IPS DF 6.9 (cell line): ENCODE measurements at regions not wholly inside any gene's neighbourhood (a gene's known extent, or its start where the extent isn't known, plus 50 kb on each side); places are given as distances from the start of the nearest gene placed in this dataset.

Experiments
- DNase-seq: peaks from one replicate; pipeline ENCODE4 v3.0.0-alpha.2; 2013; ENCODE audit warnings: low read depth, low spot score
- H3K27ac ChIP-seq: one replicate; pipeline ENCODE4 v1.5.1; 2013; ENCODE audit warnings: low read length, control low read depth
- H3K27me3 ChIP-seq: 2 replicates; pipeline ENCODE4 v1.6.1; 2013; ENCODE audit warnings: mild to moderate bottlenecking, low read length; ENCODE audit not compliant: control insufficient read depth, insufficient read depth
- H3K36me3 ChIP-seq: 2 replicates; pipeline ENCODE4 v1.6.1; 2013; ENCODE audit warnings: low read length; ENCODE audit not compliant: control insufficient read depth, insufficient read depth
- H3K4me1 ChIP-seq: 2 replicates; pipeline ENCODE4 v1.6.1; 2013; ENCODE audit warnings: low read length; ENCODE audit not compliant: control insufficient read depth, insufficient read depth
- H3K4me3 ChIP-seq: 2 replicates; pipeline ENCODE4 v1.5.1; 2013; ENCODE audit warnings: mild to moderate bottlenecking, low read length
- H3K9me3 ChIP-seq: 2 replicates; pipeline ENCODE4 v1.6.1; 2013; ENCODE audit warnings: low read length, inconsistent platforms; ENCODE audit not compliant: control insufficient read depth, insufficient read depth
- WGBS: extraction: QIAGEN DNeasy Blood & Tissue Kit; methylation state at CpG from one replicate; pipeline ENCODE4 v1.1.7; 2013; ENCODE audit warnings: mixed read lengths, missing lambda C conversion rate; ENCODE audit not compliant: insufficient read length, insufficient coverage; 5-methylcytosine and 5-hydroxymethylcytosine counted together

DNA sequence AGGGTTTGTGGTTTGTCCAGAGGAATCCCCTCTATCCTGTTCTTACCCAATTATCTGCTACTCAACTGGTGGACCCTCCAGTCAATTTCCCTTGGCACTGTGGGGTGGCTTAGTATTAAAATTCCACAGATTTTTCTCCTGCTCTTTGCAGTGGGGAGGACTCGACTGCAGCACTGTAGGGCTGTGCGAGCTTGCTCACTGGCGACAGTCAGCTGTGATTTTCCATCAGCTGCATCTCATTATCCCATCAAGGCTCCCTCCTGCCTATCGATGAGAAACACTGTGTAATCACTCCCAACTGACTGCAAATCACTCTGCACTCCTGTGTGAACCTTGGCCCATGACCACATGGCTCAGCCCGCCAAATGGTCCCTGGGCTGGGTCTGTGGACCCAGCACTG, 90.5 kb upstream of the MAF start:
- Histone ChIP-seq H3K9me3 (no peaks in the 10 kb centered on the region; the same call in 1 of the 2 replicates), H3K27ac (no peak overlapping the region), H3K36me3 (no peaks in the 10 kb centered on the region), H3K4me1 (no peaks in the 10 kb centered on the region), H3K4me3 (no peak overlapping the region), H3K27me3 (no peaks in the 10 kb centered on the region)
- whole genome bisulfite sequencing: no CpG with 5 or more reads among the region's 5 CpGs
- no peak for DNase-seq

DNA sequence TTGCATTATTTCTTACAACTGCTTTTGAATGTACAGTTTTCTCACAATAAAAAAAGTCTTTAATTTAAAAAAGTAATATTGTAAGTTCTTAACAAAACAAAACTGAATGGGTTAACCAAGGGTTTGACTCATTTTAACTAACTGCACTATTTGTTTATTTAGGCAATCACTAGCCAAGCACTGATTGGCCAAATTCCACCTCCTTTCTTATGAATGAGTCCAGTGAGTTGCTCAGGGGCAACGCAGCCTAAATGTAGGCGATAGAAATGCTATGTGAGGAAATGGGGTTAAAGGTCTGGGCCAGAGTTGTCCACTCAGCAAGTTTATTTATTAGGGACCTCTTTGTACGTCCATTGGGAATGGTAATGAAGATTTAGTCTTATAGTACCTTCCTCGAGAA, 89.6 kb upstream of the MAF start:
- no peak overlapping the region for H3K4me3 ChIP-seq
- no peak overlapping the region for H3K27ac ChIP-seq
- H3K27me3 ChIP-seq: no peaks in the 10 kb centered on the region
- WGBS: no CpG with 5 or more reads among the region's 4 CpGs
- DNase-seq: no peak
- H3K36me3 ChIP-seq: no peaks in the 10 kb centered on the region
- H3K9me3 ChIP-seq: no peaks in the 10 kb centered on the region; the same call in 1 of the 2 replicates
- H3K4me1 ChIP-seq: no peaks in the 10 kb centered on the region

DNA sequence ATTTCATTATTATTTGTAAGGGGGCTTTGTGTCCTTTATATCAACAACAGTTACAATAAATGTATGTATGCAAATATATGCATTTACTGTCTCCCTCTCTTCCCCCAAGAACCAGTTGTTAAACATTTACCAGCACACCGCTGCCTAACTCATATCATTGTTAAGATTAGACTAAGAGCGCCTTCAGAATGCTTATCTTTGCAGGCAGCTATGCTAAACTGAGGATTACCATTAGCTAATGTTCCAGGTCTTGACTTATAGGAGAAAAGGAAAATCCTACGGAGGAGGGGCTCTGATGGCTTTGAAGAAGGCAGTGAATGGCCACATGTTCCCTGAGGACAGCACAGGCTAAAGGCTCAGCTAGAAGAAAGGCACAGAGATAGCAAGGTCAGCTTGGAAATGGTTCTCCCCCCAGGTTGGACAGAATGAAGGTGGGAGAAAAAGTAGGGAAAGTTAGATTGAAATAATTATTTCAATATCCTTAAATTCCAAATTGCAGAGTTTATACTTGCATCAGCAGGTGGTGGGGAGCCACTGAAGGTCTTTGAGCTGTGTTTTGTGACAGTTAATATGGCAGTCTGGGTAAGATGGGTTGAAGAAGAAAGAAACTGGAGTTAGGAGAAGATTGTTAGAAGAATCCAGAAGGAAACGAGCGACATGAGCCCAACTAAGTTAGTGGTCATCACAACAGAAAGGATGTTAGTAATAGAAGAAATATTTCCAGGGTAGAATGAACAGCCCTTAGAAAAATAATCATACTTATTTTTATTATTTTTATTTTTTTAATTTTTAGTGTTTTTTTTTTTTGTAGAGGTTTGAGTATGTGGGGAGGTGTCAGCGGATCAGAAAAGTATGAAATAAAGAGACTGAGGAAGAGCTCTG, 87.0 kb upstream of the MAF start:
- no peaks in the 10 kb centered on the region for H3K27me3 ChIP-seq
- WGBS: no CpG with 5 or more reads among the region's 6 CpGs
- H3K4me1 ChIP-seq: no peaks in the 10 kb centered on the region
- no peaks in the 10 kb centered on the region; the same call in 1 of the 2 replicates for H3K9me3 ChIP-seq
- DNase-seq: no peak
- H3K27ac ChIP-seq: no peak overlapping the region
- no peak overlapping the region for H3K4me3 ChIP-seq
- no peaks in the 10 kb centered on the region for H3K36me3 ChIP-seq

DNA sequence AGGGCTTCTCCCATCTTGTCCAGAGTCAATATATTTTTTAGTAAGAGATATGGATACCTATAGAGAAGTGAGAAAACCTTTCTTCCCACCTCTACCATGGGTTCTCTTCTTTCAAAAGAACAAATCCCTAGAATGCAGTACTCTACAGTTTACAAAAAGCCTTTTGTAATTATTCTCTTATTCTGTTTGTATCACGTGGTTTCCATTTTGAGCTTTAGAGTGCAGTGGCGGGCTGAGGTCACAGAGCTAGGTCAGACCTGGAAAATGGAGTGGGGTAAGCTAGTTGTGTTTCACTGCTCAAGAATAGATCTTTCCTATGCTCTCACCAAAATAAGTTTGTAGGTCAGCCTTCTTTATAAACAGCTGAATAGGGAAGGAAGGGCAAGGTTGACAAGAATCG, 85.3 kb upstream of the MAF start:
- DNase-seq: no peak
- H3K4me3 ChIP-seq: no peak overlapping the region
- no CpG with 5 or more reads among the region's 3 CpGs for WGBS
- no peaks in the 10 kb centered on the region for H3K4me1 ChIP-seq
- H3K36me3 ChIP-seq: no peaks in the 10 kb centered on the region
- H3K27me3 ChIP-seq: no peaks in the 10 kb centered on the region
- H3K27ac ChIP-seq: no peak overlapping the region
- H3K9me3 ChIP-seq: no peaks in the 10 kb centered on the region

DNA sequence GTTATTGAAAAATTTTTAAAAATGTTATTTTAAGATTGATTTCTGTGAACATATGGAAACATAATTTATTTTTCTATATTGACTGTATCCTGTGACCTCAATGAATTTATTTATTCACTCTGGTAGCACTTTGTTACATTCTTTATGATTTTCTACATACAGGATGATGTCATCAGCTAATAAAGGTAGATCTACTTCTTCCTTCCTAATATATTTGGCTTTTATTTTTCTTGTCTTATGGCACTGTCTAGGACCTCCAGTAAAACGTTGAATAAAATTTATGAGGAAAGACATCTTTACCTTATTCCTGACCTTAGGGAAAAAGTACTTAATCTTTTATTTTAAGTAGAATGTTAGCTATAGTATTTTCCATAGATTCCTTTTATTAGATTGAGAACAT, 78.8 kb upstream of the MAF start:
- no peaks in the 10 kb centered on the region for H3K27me3 ChIP-seq
- DNase-seq: no peak
- H3K36me3 ChIP-seq: no peaks in the 10 kb centered on the region
- H3K4me3 ChIP-seq: no peak overlapping the region
- no peak overlapping the region for H3K27ac ChIP-seq
- no peaks in the 10 kb centered on the region for H3K4me1 ChIP-seq
- no CpG with 5 or more reads among the region's 1 CpG for WGBS
- no peaks in the 10 kb centered on the region for H3K9me3 ChIP-seq

DNA sequence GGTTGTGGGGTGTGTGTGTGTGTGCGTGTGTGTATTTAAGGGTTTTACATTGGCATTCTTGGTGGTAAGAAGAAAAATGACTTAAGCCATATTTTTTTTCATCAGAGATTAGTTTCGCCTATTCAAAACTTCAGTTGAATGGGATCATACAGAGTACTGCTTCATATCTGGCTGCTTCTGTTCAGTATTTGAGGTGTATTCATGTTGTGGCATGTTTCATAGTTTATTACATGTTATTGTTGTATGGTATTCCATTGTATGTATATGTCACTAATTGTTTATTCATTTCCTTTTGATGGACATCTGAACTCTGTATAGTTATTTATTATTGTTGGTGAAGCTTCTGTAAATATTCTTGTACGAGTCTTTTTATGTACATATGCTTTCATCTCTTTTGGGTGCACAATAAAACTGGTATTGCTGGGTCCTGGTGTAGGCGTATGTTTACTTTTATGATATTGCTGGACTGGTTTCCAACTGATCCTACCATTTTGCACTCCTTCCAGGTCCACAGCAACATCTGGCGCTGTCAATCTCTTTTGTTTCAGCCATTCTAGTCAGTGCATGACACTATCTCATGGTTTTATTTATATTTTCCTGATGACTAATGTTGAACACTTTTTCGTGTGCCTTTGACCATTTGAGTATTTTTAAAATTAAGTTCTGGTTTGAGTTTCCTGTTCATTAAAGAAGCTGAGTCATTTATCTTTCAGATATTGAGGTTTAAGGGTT, 77.4 kb upstream of the MAF start:
- Histone ChIP-seq H3K4me1 (no peaks in the 10 kb centered on the region), H3K9me3 (no peaks in the 10 kb centered on the region), H3K27ac (no peak overlapping the region), H3K27me3 (no peaks in the 10 kb centered on the region), H3K4me3 (no peak overlapping the region), H3K36me3 (no peaks in the 10 kb centered on the region)
- no peak for DNase-seq
- WGBS: 100% methylated on average over 1 of the region's 6 CpGs

DNA sequence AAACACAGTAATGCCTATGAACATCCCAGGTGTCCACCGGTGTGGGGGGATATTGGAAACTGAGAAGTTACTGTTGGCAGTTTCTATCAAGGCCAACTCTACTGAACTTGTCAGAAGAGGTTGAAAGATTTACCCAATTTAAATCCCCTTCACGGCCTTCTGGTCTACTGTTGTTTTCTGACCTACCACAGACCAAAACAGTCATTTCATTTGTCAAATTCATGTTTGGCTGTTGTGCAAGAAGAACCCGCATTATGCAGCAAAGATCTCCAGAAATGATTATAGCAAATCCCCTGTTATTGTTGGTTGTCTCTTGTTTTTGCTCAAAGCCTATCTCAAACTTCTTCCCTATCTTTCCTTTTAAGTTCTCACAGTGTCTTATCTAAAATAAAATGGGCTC, 73.1 kb upstream of the MAF start:
- no CpG with 5 or more reads among the region's 3 CpGs for WGBS
- H3K4me3 ChIP-seq: no peak overlapping the region
- H3K27me3 ChIP-seq: no peaks in the 10 kb centered on the region
- DNase-seq: no peak
- H3K9me3 ChIP-seq: no peaks in the 10 kb centered on the region
- no peak overlapping the region for H3K27ac ChIP-seq
- no peaks in the 10 kb centered on the region for H3K4me1 ChIP-seq
- no peaks in the 10 kb centered on the region for H3K36me3 ChIP-seq

DNA sequence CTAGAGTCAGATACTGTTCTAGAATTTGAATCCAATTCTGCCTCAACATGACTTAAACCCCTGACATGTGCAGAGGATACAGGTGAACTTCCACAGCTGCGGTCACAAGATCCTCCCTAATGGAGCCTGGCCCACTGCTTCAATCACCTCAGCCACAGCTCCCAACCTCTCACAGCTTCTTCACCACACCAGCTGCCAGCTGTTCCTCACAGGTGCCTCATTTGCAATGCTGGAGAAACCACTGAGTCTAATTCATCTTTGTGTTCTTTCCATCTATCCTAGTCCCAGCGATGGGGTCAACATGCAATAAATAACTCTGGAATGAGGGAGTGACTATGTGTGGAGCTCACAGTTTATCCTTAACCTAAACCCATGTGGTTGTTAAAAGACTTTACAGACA, 72.0 kb upstream of the MAF start:
- no peak overlapping the region for H3K27ac ChIP-seq
- no peaks in the 10 kb centered on the region for H3K36me3 ChIP-seq
- no CpG with 5 or more reads among the region's 2 CpGs for WGBS
- no peaks in the 10 kb centered on the region for H3K9me3 ChIP-seq
- no peaks in the 10 kb centered on the region for H3K27me3 ChIP-seq
- H3K4me1 ChIP-seq: no peaks in the 10 kb centered on the region
- no peak for DNase-seq
- no peak overlapping the region for H3K4me3 ChIP-seq

DNA sequence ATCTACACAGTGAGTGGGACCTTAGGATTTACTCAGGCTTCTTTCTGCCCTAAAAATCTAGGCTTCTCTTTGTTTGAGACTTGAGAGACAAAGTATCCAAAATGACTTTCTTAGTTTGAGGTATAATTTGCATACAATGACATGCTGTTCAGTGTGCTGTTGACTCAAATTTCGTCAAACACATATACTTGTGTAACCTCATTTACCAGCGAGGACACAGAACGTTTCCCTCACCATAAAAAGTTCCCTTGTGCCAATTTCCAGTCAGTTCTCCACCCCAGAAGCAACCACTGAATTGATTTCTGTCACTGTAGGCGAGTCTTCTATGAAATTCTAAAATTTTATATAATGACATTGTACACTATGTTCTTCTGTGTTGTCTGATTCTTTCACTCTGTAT, 68.0 kb upstream of the MAF start:
- H3K27me3 ChIP-seq: no peaks in the 10 kb centered on the region
- WGBS: no CpG with 5 or more reads among the region's 4 CpGs
- no peak overlapping the region for H3K27ac ChIP-seq
- no peaks in the 10 kb centered on the region for H3K4me1 ChIP-seq
- no peaks in the 10 kb centered on the region for H3K36me3 ChIP-seq
- H3K4me3 ChIP-seq: no peak overlapping the region
- DNase-seq: no peak
- H3K9me3 ChIP-seq: no peaks in the 10 kb centered on the region

DNA sequence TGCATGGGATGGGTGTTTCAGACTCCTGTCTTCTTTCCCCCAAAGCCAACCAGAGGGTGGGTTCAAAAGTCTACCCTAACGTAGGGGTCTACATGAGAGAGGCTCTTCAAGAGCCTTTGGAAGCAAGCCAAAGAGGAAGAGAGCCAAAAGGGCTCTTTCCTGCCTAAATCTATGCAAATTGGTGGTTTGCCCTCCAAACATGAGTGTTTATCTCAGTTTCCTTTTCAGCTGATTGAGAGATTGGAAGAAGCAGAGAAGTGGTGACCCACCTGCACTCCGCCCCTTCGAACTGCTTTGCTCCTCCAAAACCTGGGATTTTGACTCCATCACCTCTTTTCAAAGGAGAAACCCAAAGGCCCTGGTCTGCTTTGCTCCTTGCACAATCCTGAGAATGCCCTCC, 65.4 kb upstream of the MAF start:
- H3K4me3 ChIP-seq: no peak overlapping the region
- no peaks in the 10 kb centered on the region for H3K4me1 ChIP-seq
- no peak for DNase-seq
- no peaks in the 10 kb centered on the region for H3K36me3 ChIP-seq
- WGBS: no CpG with 5 or more reads among the region's 3 CpGs
- no peak overlapping the region for H3K27ac ChIP-seq
- no peaks in the 10 kb centered on the region for H3K9me3 ChIP-seq
- H3K27me3 ChIP-seq: no peaks in the 10 kb centered on the region
